ENCODE measurements at regions not wholly inside any gene's neighbourhood (a gene's known extent, or its start where the extent isn't known, plus 50 kb on each side); places are given as distances from the start of the nearest gene placed in this dataset.

DNA sequence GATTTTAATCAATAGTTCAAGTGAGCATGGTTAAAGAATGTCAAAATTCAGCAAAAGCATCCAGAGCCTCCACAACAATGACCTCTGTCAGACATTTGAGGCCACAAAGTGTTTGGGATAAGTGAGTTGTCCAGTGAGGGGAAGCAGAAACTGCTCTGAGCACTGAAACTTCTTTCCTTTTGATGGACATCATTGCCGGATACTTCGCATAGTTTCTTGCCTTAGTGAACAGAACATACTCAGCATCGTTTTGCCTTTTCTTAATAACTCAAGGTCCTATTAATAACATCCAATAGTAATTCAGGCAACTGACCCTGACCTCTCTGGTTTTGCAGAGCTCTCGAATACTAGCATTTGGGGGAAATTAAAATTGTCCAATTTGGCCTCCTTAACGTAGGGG lies 78.6 kb downstream of the EDN3 start:
- no peak overlapping the region for H3K4me2 ChIP-seq (ENCODE audit: insufficient read depth, low read length)
- H4K20me1 ChIP-seq (ENCODE audit: insufficient read depth, low read length) = no peaks in the 10 kb centered on the region
- H3K9me3 ChIP-seq (ENCODE audit: low read depth, low read length) = no peaks in the 10 kb centered on the region
- H3K79me2 ChIP-seq (ENCODE audit: insufficient read depth, low read length) = no peaks in the 10 kb centered on the region
- H2AFZ ChIP-seq (ENCODE audit: low read length) = no peak overlapping the region
- H3K4me3 ChIP-seq (ENCODE audit: insufficient read depth, low read length) = no peak overlapping the region
- H3K27me3 ChIP-seq (ENCODE audit: insufficient read depth, low read length) = no peaks in the 10 kb centered on the region
- H3K36me3 ChIP-seq (ENCODE audit: insufficient read depth, low read length) = no peaks in the 10 kb centered on the region
- H3K27ac ChIP-seq (ENCODE audit: low read depth, low read length) = no peak overlapping the region
- no peak for DNase-seq (ENCODE audit: insufficient read length, low spot score, missing footprints)
- H3K4me1 ChIP-seq (ENCODE audit: insufficient read depth, low read length) = no peaks in the 10 kb centered on the region
- TF ChIP-seq, protein P1, sequence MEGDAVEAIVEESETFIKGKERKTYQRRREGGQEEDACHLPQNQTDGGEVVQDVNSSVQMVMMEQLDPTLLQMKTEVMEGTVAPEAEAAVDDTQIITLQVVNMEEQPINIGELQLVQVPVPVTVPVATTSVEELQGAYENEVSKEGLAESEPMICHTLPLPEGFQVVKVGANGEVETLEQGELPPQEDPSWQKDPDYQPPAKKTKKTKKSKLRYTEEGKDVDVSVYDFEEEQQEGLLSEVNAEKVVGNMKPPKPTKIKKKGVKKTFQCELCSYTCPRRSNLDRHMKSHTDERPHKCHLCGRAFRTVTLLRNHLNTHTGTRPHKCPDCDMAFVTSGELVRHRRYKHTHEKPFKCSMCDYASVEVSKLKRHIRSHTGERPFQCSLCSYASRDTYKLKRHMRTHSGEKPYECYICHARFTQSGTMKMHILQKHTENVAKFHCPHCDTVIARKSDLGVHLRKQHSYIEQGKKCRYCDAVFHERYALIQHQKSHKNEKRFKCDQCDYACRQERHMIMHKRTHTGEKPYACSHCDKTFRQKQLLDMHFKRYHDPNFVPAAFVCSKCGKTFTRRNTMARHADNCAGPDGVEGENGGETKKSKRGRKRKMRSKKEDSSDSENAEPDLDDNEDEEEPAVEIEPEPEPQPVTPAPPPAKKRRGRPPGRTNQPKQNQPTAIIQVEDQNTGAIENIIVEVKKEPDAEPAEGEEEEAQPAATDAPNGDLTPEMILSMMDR (IDR thresholded peaks at IDR 0.05; ENCODE audit: extremely low read depth, low read depth, low read length) = no peak

DNA sequence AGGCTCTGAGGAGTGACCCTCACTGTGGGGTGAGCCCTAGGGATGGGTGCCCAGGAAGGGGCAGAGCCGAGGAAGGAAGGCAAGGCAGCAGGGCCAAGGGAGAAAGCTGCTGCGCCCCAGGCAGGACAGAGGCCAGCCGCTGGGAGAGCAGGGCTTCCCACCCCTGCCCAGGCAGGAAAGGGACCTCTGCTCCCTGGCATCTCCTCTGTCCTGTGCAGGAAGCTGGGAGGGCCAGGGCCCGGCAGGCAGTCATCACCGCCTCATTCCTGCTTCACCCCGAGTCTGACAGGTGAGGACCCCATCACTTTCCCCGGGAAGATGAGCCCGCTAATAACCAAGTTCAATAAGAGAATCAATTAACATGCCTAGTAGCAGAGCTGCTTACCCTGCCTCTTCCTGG lies 81.3 kb downstream of the EDN3 start:
- no peak overlapping the region for H3K4me2 ChIP-seq (ENCODE audit: insufficient read depth, low read length)
- no peaks in the 10 kb centered on the region for H3K79me2 ChIP-seq (ENCODE audit: insufficient read depth, low read length)
- H3K27ac ChIP-seq (ENCODE audit: low read depth, low read length) = no peak overlapping the region
- H3K4me3 ChIP-seq (ENCODE audit: insufficient read depth, low read length) = no peak overlapping the region
- no peaks in the 10 kb centered on the region for H4K20me1 ChIP-seq (ENCODE audit: insufficient read depth, low read length)
- H3K4me1 ChIP-seq (ENCODE audit: insufficient read depth, low read length) = no peaks in the 10 kb centered on the region
- H3K9me3 ChIP-seq (ENCODE audit: low read depth, low read length) = no peaks in the 10 kb centered on the region
- no peaks in the 10 kb centered on the region for H3K27me3 ChIP-seq (ENCODE audit: insufficient read depth, low read length)
- H2AFZ ChIP-seq (ENCODE audit: low read length) = no peak overlapping the region
- no peaks in the 10 kb centered on the region for H3K36me3 ChIP-seq (ENCODE audit: insufficient read depth, low read length)
- TF ChIP-seq, protein P1 (IDR thresholded peaks at IDR 0.05; ENCODE audit: extremely low read depth, low read depth, low read length) = no peak
- DNase-seq (ENCODE audit: insufficient read length, low spot score, missing footprints) = no peak

DNA sequence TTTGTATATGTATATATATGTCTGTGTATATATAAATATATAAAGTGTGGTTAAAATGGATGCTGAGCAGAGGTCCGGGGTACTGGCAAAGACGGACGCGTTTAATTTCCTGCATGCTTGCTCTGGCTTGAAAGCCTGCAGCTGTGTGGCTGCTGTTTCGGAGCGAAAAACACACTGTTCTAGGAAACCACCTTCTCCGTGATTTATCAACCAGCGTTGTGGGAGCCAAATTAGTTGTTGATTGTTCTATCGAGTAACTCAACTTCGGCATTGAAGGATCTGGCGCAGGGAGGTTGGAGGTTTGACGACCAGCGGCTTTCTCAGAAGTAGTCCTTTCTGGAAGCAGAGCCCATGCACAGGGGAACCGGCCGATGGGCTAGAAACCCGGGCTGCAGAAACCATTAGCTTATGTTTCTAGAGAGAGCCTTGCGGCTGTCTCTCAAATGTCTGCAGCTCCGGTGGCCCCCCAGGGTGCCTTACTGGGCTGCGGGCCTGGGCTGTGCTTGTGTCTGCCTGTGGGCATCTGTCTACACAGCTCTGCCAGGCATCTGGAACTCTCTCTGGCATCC lies 81.8 kb downstream of the EDN3 start:
- Histone ChIP-seq H3K4me2 (ENCODE audit: insufficient read depth, low read length) (no peak overlapping the region), H3K79me2 (ENCODE audit: insufficient read depth, low read length) (no peaks in the 10 kb centered on the region), H3K4me1 (ENCODE audit: insufficient read depth, low read length) (no peaks in the 10 kb centered on the region), H3K9me3 (ENCODE audit: low read depth, low read length) (no peaks in the 10 kb centered on the region), H4K20me1 (ENCODE audit: insufficient read depth, low read length) (no peaks in the 10 kb centered on the region), H3K27ac (ENCODE audit: low read depth, low read length) (no peak overlapping the region), H3K27me3 (ENCODE audit: insufficient read depth, low read length) (no peaks in the 10 kb centered on the region), H2AFZ (ENCODE audit: low read length) (no peak overlapping the region), H3K4me3 (ENCODE audit: insufficient read depth, low read length) (no peak overlapping the region), H3K36me3 (ENCODE audit: insufficient read depth, low read length) (no peaks in the 10 kb centered on the region)
- TF ChIP-seq, protein P1 (IDR thresholded peaks at IDR 0.05; ENCODE audit: extremely low read depth, low read depth, low read length) = no peak
- DNase-seq (ENCODE audit: insufficient read length, low spot score, missing footprints) = no peak

DNA sequence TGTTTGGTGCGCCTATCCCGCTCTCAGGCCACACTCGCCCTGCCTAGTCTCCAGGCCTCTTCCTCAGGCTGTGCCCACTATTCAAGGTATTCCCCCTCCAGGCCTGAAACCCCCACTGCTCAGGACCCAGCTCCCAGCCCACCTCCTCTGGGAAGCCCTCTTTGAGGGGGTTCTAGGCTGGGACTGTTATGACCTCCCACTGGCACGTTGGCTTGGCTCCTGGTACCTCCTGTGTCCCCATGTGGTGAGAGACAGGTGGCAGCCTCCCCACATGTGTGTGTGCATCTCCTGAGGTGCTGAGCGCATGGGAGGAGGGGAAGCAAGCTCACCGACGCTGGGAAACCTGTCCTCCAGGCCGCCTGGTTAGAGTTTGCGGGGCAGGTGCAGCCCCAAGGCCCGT lies 82.5 kb downstream of the EDN3 start:
- Histone ChIP-seq H3K36me3 (ENCODE audit: insufficient read depth, low read length) (no peaks in the 10 kb centered on the region), H3K4me3 (ENCODE audit: insufficient read depth, low read length) (no peak overlapping the region), H3K79me2 (ENCODE audit: insufficient read depth, low read length) (no peaks in the 10 kb centered on the region), H3K27ac (ENCODE audit: low read depth, low read length) (no peak overlapping the region), H3K27me3 (ENCODE audit: insufficient read depth, low read length) (no peaks in the 10 kb centered on the region), H2AFZ (ENCODE audit: low read length) (no peak overlapping the region), H3K4me2 (ENCODE audit: insufficient read depth, low read length) (no peak overlapping the region), H4K20me1 (ENCODE audit: insufficient read depth, low read length) (no peaks in the 10 kb centered on the region), H3K4me1 (ENCODE audit: insufficient read depth, low read length) (no peaks in the 10 kb centered on the region), H3K9me3 (ENCODE audit: low read depth, low read length) (no peaks in the 10 kb centered on the region)
- TF ChIP-seq, protein P1 (IDR thresholded peaks at IDR 0.05; ENCODE audit: extremely low read depth, low read depth, low read length) = no peak
- DNase-seq (ENCODE audit: insufficient read length, low spot score, missing footprints) = no peak
